BLaER1 treated with 17β-estradiol and CSF1 and Interleukin-3, amounts not matched to agents 10 nM and 100 nM (cell line): ENCODE measurements at regions not wholly inside any gene's neighbourhood (a gene's known extent, or its start where the extent isn't known, plus 50 kb on each side); places are given as distances from the start of the nearest gene placed in this dataset.

ENCODE experiments used
- H3K27ac ChIP-seq, 11 experiments: shearing (Covaris generic); formaldehyde crosslinking; 2 replicates each; pipeline ENCODE4 v1.8.1; 2022
- H3K27me3 ChIP-seq, 11 experiments: shearing (Covaris generic); formaldehyde crosslinking; 2 replicates each; pipeline ENCODE4 v1.8.1; 2022
- H3K36me3 ChIP-seq, 11 experiments: shearing (Covaris generic); formaldehyde crosslinking; 2 replicates each; pipeline ENCODE4 v1.8.1; 2022
- H3K4me1 ChIP-seq, 10 experiments: shearing (Covaris generic); formaldehyde crosslinking; 2 replicates each; pipeline ENCODE4 v1.8.1; 2022
- H3K4me2 ChIP-seq, 11 experiments: shearing (Covaris generic); formaldehyde crosslinking; 2 replicates each; pipeline ENCODE4 v1.8.1; 2022
- H3K4me3 ChIP-seq, 10 experiments: shearing (Covaris generic); formaldehyde crosslinking; 2 replicates each; pipeline ENCODE4 v1.8.1; 2022
- H3K9ac ChIP-seq, 11 experiments: shearing (Covaris generic); formaldehyde crosslinking; 2 replicates each; pipeline ENCODE4 v1.8.1; 2022
- H3K9me3 ChIP-seq, 11 experiments: shearing (Covaris generic); formaldehyde crosslinking; replicated peaks in 1 of 11; 2 replicates each; pipeline ENCODE4 v1.8.1; 2022
- H4K20me1 ChIP-seq, 11 experiments: shearing (Covaris generic); formaldehyde crosslinking; 2 replicates each; pipeline ENCODE4 v1.8.1; 2022
- Cebpa-rat ChIP-seq, 11 experiments: shearing (Covaris generic); IDR thresholded peaks; 2 replicates each; pipeline ENCODE4 v1.8.1; 2022

- Histone ChIP-seq H3K27me3 (no peaks in the 10 kb centered on the region), H4K20me1 (no peaks in the 10 kb centered on the region), H3K36me3 (no peaks in the 10 kb centered on the region), H3K4me2 (peak overlapping the region in 7 of 11 experiments; percentile 10 to 38 (median 34); a peak in 9 of 22 replicates), H3K4me3 (no peak overlapping the region), H3K27ac (no peak overlapping the region), H3K9me3 (no peaks in the 10 kb centered on the region), H3K4me1 (peaks cover 0 to 16% (median 5%) of the 10 kb centered on the region in 10 experiments; a peak in 10 of 20 replicates), H3K9ac (no peak overlapping the region)
- no peak for TF ChIP-seq Cebpa-rat (IDR thresholded peaks at IDR 0.05)
Measured at GRCh38 chr1:208923946-208924720, 659.4 kb upstream of the CAMK1G start.

- no peaks in the 10 kb centered on the region for H3K36me3 ChIP-seq
- no peaks in the 10 kb centered on the region for H3K27me3 ChIP-seq
- H4K20me1 ChIP-seq = no peaks in the 10 kb centered on the region
- H3K4me1 ChIP-seq = peaks cover 0 to 16% (median 5%) of the 10 kb centered on the region in 10 experiments; a peak in 10 of 20 replicates
- TF ChIP-seq Cebpa-rat (IDR thresholded peaks at IDR 0.05) = no peak
- no peak overlapping the region for H3K27ac ChIP-seq
- no peak overlapping the region for H3K4me3 ChIP-seq
- no peaks in the 10 kb centered on the region for H3K9me3 ChIP-seq
- H3K9ac ChIP-seq = no peak overlapping the region
- peak overlapping the region in 2 of 11 experiments; percentile 32 to 36; a peak in 2 of 22 replicates for H3K4me2 ChIP-seq
Measured at GRCh38 chr1:208924928-208925327, 658.6 kb upstream of the CAMK1G start.

- no peak for TF ChIP-seq Cebpa-rat (IDR thresholded peaks at IDR 0.05)
- Histone ChIP-seq H3K9me3 (no peaks in the 10 kb centered on the region), H3K4me1 (peaks cover 0 to 12% (median 5%) of the 10 kb centered on the region in 10 experiments; a peak in 10 of 20 replicates), H3K36me3 (no peaks in the 10 kb centered on the region), H3K9ac (no peak overlapping the region), H3K4me2 (no peak overlapping the region), H3K27ac (no peak overlapping the region), H3K4me3 (no peak overlapping the region), H3K27me3 (no peaks in the 10 kb centered on the region), H4K20me1 (no peaks in the 10 kb centered on the region)
Measured at GRCh38 chr1:208928349-208929010, 655.0 kb upstream of the CAMK1G start.

- no peaks in the 10 kb centered on the region for H3K9me3 ChIP-seq
- H3K27me3 ChIP-seq = no peaks in the 10 kb centered on the region
- TF ChIP-seq Cebpa-rat (IDR thresholded peaks at IDR 0.05) = no peak
- H3K27ac ChIP-seq = no peak overlapping the region
- no peaks in the 10 kb centered on the region for H3K36me3 ChIP-seq
- no peaks in the 10 kb centered on the region for H4K20me1 ChIP-seq
- H3K9ac ChIP-seq = no peak overlapping the region
- H3K4me3 ChIP-seq = no peak overlapping the region
- peaks cover 0 to 1% (median 0%) of the 10 kb centered on the region in 10 experiments; a peak in 6 of 20 replicates for H3K4me1 ChIP-seq
- no peak overlapping the region for H3K4me2 ChIP-seq
Measured at GRCh38 chr1:208929575-208929974, 653.9 kb upstream of the CAMK1G start.

GRCh38 chr1:208931936-208932335, 651.6 kb upstream of the CAMK1G start:
- no peak overlapping the region for H3K27ac ChIP-seq
- TF ChIP-seq Cebpa-rat (IDR thresholded peaks at IDR 0.05) = no peak
- no peaks in the 10 kb centered on the region for H3K27me3 ChIP-seq
- no peak overlapping the region for H3K4me3 ChIP-seq
- no peaks in the 10 kb centered on the region for H3K36me3 ChIP-seq
- H3K9me3 ChIP-seq = no peaks in the 10 kb centered on the region
- H3K4me2 ChIP-seq = no peak overlapping the region
- no peaks in the 10 kb centered on the region for H3K4me1 ChIP-seq
- H4K20me1 ChIP-seq = no peaks in the 10 kb centered on the region
- H3K9ac ChIP-seq = no peak overlapping the region

- Histone ChIP-seq H3K4me2 (no peak overlapping the region), H3K36me3 (no peaks in the 10 kb centered on the region), H3K4me3 (no peak overlapping the region), H3K9ac (no peak overlapping the region), H3K27me3 (no peaks in the 10 kb centered on the region), H3K4me1 (no peaks in the 10 kb centered on the region), H3K27ac (no peak overlapping the region), H3K9me3 (no peaks in the 10 kb centered on the region), H4K20me1 (no peaks in the 10 kb centered on the region)
- no peak for TF ChIP-seq Cebpa-rat (IDR thresholded peaks at IDR 0.05)
Measured at GRCh38 chr1:208933984-208934525, 649.5 kb upstream of the CAMK1G start.

- Histone ChIP-seq H4K20me1 (no peaks in the 10 kb centered on the region), H3K27me3 (no peaks in the 10 kb centered on the region), H3K9me3 (no peaks in the 10 kb centered on the region), H3K4me2 (no peak overlapping the region), H3K9ac (no peak overlapping the region), H3K36me3 (no peaks in the 10 kb centered on the region), H3K4me3 (no peak overlapping the region), H3K27ac (no peak overlapping the region), H3K4me1 (no peaks in the 10 kb centered on the region)
- TF ChIP-seq Cebpa-rat (IDR thresholded peaks at IDR 0.05) = no peak
Measured at GRCh38 chr1:208934933-208935332, 648.6 kb upstream of the CAMK1G start.

GRCh38 chr1:208935517-208936187, 647.9 kb upstream of the CAMK1G start:
- Histone ChIP-seq H3K36me3 (no peaks in the 10 kb centered on the region), H3K9me3 (no peaks in the 10 kb centered on the region), H3K4me2 (no peak overlapping the region), H4K20me1 (no peaks in the 10 kb centered on the region), H3K27ac (no peak overlapping the region), H3K4me1 (no peaks in the 10 kb centered on the region), H3K27me3 (no peaks in the 10 kb centered on the region), H3K9ac (no peak overlapping the region), H3K4me3 (no peak overlapping the region)
- no peak for TF ChIP-seq Cebpa-rat (IDR thresholded peaks at IDR 0.05)

- Histone ChIP-seq H3K9me3 (no peaks in the 10 kb centered on the region), H3K4me3 (no peak overlapping the region), H4K20me1 (no peaks in the 10 kb centered on the region), H3K4me2 (no peak overlapping the region), H3K4me1 (no peaks in the 10 kb centered on the region), H3K36me3 (no peaks in the 10 kb centered on the region), H3K9ac (no peak overlapping the region), H3K27me3 (no peaks in the 10 kb centered on the region), H3K27ac (no peak overlapping the region)
- TF ChIP-seq Cebpa-rat (IDR thresholded peaks at IDR 0.05) = no peak
Measured at GRCh38 chr1:208939537-208940085, 643.9 kb upstream of the CAMK1G start.
